NCI-H128 (cell line): ENCODE measurements at regions not wholly inside any gene's neighbourhood (a gene's known extent, or its start where the extent isn't known, plus 50 kb on each side); places are given as distances from the start of the nearest gene placed in this dataset.
A peak's percentile ranks its signal among the peaks of the same experiment; 100 is the strongest.

Experiments used
- DNase-seq: peaks from one replicate; lab custom pipeline; 2025; ENCODE audit not compliant: unreplicated experiment; lab: John Stamatoyannopoulos, UW

DNA sequence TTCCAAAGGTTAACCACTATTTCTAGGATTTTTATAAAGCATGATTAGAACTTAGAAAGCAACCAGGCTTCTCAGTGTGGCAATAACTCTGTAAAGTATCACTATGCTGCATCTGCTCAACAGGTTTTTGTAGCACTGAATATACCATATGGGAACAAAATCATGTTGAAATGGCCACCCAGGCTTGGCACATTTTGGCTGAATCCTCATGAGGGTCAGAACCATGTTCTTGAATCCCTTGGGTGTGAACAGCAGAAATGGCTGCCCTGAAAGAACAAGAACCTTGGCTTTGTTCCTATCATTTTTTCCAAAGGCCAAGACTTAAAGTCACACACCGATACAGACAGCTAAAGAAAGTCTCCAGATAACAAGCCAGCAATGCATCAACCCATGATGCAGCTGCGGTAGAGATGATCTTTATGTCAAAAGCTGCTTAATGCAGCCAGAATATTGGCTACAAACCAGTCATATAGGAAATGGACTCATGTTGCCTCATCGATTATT lies 283.0 kb upstream of the NOX3 start:
- DNase-seq: no peak

GRCh38 chr6:155717374-155717773 lies 261.7 kb upstream of the NOX3 start:
- DNase-seq: no peak

DNA sequence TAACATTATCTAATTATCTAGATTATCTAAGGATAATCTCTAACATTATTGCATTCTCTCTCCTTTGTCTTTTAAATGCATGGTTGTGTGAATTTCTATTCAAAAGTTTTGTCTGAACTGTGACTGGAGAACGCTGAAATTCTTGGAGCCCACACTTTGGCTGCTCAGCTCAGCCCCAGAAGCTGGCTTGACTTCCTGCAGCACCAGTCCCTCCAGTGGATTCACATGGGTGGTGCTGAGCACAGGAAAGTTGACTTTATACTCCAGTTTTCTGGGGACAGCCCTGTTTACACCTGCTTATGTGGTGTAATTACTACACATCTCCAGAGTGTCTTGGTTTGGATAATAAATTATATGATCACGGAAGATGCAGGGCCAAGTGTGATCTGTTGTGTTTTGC lies 255.1 kb upstream of the NOX3 start:
- no peak for DNase-seq

DNA sequence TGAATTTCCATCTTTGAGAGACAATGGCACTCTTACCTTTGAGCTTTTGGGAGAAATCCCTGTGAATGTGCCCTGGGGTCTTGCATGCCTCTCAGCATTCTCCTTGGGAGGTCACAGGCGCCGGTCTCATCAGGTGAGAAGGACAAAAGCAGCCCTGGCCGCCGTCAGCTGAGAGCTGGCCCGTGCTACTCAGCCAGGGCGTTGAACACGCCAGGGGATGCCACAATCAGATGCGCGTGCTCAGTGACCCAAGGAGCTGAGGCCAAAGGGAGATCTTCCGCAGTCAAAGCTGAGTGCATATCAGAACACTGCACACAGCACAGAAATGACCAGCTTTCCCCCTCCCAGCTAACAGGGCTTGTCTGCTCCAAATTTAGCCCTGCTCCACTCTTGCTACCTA lies 253.6 kb upstream of the NOX3 start:
- no peak for DNase-seq

DNA sequence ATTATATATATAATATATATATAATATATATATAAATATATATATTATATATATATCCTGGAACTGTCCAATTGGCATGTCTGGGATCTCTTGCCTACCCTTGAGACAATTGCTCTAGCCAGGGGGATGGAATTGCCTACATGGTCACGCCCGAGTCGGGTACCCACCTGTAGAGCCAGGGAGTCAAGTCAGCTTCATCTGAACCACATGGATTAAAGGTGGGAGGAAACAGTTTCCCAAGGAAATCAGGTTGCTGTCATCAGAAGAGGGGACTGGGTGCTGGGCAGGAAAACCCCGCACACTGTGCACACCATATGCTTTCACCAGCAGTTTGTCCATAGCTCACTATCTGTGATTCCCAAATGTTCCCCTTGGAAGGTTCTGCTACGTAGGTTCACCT lies 252.5 kb upstream of the NOX3 start:
- no peak for DNase-seq

GRCh38 chr6:155706806-155707205 lies 251.2 kb upstream of the NOX3 start:
- no peak for DNase-seq

- DNase-seq: no peak
Observed at GRCh38 chr6:155706341-155706740, 250.7 kb upstream of the NOX3 start.

DNA sequence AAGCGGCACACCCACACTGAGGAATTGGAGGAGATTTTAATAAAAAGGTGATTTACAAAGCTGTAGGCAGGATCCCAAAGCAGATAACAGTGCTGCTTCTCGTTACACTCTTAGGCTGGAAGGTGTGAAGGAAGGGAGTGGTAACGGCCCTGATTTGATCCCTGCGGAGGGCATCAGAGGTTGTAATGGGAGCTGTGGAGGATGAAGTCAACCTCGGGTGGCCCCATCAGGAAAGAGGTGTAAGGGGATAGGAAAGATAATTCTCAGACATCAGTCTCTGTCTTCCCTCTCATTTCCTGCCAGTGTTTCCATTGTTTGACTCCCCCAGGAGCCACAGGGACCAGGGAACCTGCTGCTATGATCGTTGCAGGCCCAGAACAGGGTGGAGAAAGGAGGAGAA lies 245.7 kb upstream of the NOX3 start:
- DNase-seq: no peak

DNA sequence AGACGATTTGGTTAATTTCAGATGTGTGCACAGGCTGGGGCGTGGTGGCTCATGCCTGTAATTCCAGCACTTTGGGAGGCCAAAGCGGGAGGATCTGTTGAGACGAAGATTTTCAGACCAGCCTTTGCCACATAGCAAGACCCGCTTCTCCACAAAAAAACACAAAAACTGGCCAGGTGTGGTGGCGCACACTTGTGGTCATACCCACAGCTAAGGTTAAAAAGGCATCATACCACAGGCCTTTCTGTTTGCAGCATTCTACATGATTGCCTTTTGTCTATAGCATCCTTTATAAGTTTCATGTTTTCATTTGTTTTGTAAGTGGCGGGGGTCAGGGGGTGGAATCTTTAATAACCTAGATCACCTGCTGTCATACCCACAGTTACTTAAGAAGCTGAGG lies 239.9 kb upstream of the NOX3 start:
- DNase-seq: no peak

- DNase-seq: no peak
Observed at GRCh38 chr6:155694419-155694790, 238.8 kb upstream of the NOX3 start.

GRCh38 chr6:155693573-155694418 lies 238.2 kb upstream of the NOX3 start:
- peak; percentile 19 for DNase-seq

DNA sequence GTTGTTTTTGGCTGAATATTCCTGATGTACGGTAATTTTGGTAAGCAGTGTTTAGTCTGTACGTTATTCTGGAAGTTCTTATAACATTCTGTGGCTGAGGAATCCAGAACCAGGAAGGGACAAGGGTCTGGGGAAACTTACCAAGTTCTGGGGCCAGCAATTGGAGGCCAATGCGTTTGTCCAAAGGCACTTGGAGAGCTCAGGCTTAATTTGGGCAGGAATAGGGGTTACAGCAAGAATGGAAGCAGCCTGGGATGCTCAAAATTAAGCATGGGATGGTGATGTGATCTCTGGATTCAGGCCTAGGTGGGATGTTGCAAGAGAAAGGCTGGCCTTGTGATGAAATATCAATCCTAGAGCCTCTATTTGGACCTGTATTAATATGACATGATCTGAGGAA lies 235.2 kb upstream of the NOX3 start:
- no peak for DNase-seq

DNA sequence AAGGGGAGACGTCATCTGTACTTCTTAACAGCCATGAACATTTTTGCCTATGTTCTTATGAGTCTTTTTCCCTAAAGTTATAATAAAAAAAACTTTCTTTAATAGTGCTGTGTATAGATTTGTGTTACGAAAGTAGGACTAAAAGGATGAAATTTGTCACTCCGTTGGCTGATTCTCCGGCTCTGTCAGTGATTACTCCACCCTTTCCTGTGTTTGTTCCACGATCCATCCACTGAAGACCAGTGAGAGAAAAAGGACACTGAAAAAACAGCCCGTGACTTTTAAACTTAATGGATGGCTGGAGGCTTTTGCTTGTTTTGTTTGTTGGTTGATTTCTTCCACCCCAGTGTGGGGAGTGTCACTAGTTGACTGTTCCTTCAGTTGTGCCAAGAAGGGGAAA lies 232.0 kb upstream of the NOX3 start:
- no peak for DNase-seq

DNA sequence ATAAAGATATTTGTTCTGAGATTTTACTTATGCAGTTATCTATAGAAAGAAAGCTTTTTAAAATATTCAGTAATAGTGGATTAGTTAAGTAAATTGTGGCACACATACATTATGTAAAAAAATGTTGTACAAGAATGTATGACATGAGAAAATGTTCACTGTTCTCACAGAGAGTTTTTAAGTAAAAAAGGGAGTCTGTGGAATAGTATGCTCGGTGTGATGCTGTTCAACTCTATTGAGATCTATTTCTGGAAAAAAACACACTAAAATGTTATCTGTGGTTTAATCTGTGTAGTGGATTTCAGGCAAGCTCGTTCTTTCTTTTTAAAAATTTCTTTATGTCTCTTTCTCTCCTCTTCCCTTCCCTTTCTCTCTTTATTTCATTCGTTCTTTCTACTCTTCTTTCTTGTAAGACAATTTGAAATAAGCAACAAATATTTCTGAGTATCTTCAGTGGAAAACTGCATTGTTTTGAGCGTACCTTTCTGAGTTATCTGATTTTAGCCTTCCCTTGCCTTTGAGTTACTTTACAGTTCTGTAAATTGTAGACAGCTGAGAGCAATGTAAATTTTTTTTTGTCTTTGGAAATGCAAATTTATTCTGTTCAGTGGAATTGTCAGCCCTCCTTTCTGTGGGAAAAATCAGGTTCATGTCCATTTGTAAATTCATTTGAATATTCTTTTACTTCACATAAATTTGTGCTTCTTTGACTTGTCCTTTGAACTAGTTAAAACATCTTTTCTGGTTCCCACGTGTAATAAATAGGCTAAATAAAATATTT lies 229.0 kb upstream of the NOX3 start:
- DNase-seq: no peak

DNA sequence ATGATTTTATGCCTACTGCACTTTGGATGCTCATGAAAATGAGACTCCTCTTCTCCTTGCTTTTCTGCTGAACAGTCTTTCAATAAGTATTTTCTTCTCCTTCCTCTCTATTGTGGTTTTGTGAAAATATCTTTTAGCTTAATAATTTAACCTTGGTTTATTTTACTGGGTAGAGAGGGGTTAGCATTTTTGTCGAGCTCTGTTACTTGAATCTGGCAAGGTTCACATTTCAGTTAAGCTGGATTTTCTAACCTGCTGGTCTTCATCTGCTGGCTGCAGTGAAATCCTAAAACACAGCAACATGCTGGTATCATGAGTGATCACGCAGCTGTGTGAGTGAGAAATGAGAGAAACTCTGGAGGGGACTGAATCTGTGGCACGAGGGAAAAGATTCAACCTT lies 222.7 kb upstream of the NOX3 start:
- DNase-seq: no peak

DNA sequence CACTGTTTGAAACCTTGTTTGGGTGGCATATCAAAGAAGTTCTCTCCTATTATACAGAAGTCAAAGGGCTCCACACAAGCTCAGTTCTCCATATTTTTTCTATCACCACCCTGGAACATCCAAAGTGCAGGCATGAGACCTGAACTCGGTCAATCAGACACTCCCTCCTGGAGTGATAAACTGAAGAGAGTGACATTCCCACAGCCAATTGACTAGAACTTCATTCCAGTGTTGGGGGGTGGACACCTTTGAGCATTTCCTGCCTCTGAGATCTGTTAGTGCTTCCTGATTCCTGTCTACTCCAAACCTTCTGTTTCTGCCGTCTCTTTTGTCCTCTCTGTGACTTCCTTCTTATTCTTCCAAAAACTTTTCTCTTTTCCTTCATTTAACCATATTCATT lies 220.7 kb upstream of the NOX3 start:
- DNase-seq: no peak

- DNase-seq: no peak
Observed at GRCh38 chr6:155670655-155671054, 215.0 kb upstream of the NOX3 start.

- DNase-seq: no peak
Observed at GRCh38 chr6:155660251-155660977, 204.8 kb upstream of the NOX3 start.

- DNase-seq: no peak
Observed at GRCh38 chr6:155656024-155656423, 200.4 kb upstream of the NOX3 start.

- no peak for DNase-seq
Observed at GRCh38 chr6:155654474-155654873, 198.8 kb upstream of the NOX3 start.

DNA sequence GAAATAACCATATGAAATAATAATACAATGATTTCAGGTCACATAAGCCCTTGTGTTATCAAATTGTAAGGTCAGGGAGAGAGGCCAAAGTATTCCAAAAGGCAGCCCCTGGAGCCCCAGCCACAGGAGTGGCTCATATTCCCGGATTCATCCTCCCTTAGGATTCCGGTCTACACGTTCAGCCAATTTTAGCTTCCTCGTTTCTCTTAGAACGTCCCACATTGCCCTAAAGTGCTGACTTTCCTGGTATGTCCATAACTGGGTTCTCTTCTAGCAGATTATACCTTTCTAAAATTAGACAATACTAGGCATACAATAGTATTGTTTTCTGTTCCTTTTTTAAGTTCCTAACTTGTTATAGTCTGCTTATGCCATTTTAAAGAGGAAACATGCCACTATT lies 192.7 kb upstream of the NOX3 start:
- no peak for DNase-seq

DNA sequence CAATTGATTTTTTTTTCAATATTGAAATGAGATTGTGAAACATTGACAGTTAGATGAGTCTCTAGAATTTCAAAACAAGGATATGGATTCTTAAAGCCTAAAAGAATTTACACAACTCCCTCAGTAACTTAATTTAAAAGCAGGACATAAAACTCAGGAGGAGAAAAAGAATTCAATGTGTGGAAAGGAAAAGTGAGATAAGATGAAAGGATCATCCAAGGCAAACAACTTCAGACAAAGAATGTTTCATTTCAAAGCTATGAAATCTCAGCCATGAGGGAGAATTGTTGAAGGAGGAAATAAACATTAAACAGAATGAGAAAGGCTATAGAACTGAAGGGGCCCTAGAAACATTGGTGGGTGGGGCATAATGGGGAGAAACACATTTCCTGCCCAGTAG lies 191.7 kb upstream of the NOX3 start:
- no peak for DNase-seq
